Panc1 (cell line): ENCODE measurements at regions not wholly inside any gene's neighbourhood (a gene's known extent, or its start where the extent isn't known, plus 50 kb on each side); places are given as distances from the start of the nearest gene placed in this dataset.

Experiments
- ATAC-seq: fragments of 200-7000 bp; cut with Tn5 transposase; 2 replicates; pipeline ENCODE4 v1.9.1; 2020; ENCODE audit warnings: mild to moderate bottlenecking, moderate library complexity
- BruUV-seq: library from RNA; stranded (reverse); fragments of 400-500 nt; replicated peaks from 2 replicates; lab custom pipeline; 2021; lab: Mats Ljungman, UMichigan
- CTCF ChIA-PET: fragments of 300-600 bp; sonication (Branson Sonifier 250); formaldehyde crosslinking; loops from one replicate; lab custom pipeline; 2022; ENCODE audit warnings: antibody characterized with exemption; lab: Charles Lee
- POLR2A ChIA-PET: fragments of 300-600 bp; sonication (Branson Sonifier 250); formaldehyde crosslinking; loops from one replicate; lab custom pipeline; 2022; ENCODE audit warnings: antibody characterized with exemption; lab: Charles Lee
- DNase-seq: peaks from one replicate; pipeline ENCODE4 v3.0.0-alpha.2; 2010; ENCODE audit warnings: low read depth, low spot score
- H3K27ac ChIP-seq: 2 replicates; pipeline ENCODE4 v1.5.1; 2011; ENCODE audit warnings: mild to moderate bottlenecking, low read length, inconsistent platforms
- H3K27me3 ChIP-seq: fragments of 200-500 bp; sonication (Bioruptor generic); 2 replicates; pipeline ENCODE4 v1.6.0; 2014; ENCODE audit warnings: low read length, inconsistent platforms; ENCODE audit not compliant: control insufficient read depth, insufficient read depth
- H3K36me3 ChIP-seq: fragments of 200-500 bp; sonication (Bioruptor generic); 2 replicates; pipeline ENCODE4 v1.5.1; 2014; ENCODE audit warnings: inconsistent platforms, mild to moderate bottlenecking, low read length, moderate library complexity; ENCODE audit not compliant: control insufficient read depth, insufficient read depth
- H3K4me1 ChIP-seq: 2 replicates; pipeline ENCODE4 v1.5.1; 2011; ENCODE audit warnings: inconsistent platforms, mild to moderate bottlenecking, low read length, moderate library complexity; ENCODE audit not compliant: control insufficient read depth, insufficient read depth
- H3K4me3 ChIP-seq, 2 experiments: 2 replicates each; pipeline ENCODE4 v1.5.1; 2011 to 2012; ENCODE audit warnings: low read depth in 2 of 2, low read length in 2 of 2, mild to moderate bottlenecking in 2 of 2, inconsistent platforms in 1 of 2, moderate library complexity in 1 of 2
- H3K9me3 ChIP-seq: fragments of 200-500 bp; sonication (Bioruptor generic); 2 replicates; pipeline ENCODE4 v1.5.1; 2014; ENCODE audit warnings: low read depth, mild to moderate bottlenecking, inconsistent platforms, low read length, moderate library complexity; ENCODE audit not compliant: control insufficient read depth, insufficient read depth
- CTCF ChIP-seq: fragments of 450-650 bp; IDR thresholded peaks from 2 replicates; pipeline ENCODE4 v1.5.1; 2017; ENCODE audit warnings: mild to moderate bottlenecking
- POLR2AphosphoS5 ChIP-seq: IDR thresholded peaks from 2 replicates; pipeline ENCODE4 v1.6.1; 2012; ENCODE audit warnings: mild to moderate bottlenecking, low read depth, low read length, moderate library complexity
- SIN3A ChIP-seq: IDR thresholded peaks from 2 replicates; pipeline ENCODE4 v1.6.1; 2012; ENCODE audit warnings: low read depth, mild to moderate bottlenecking, low read length, moderate library complexity, borderline replicate concordance; ENCODE audit not compliant: insufficient read depth
- TCF7L2 ChIP-seq: IDR thresholded peaks from 2 replicates; pipeline ENCODE4 v1.6.1; 2011; ENCODE audit warnings: mild to moderate bottlenecking, low read depth, low read length, inconsistent platforms
- in situ Hi-C: cut with HindIII; loops from 2 replicates; pipeline ENCODE4 v1.10.0; 2016; ENCODE audit warnings: low sequenced_read_pairs, low pct_unique_long_range_greater_than_20kb
- intact Hi-C: fragments of 100-400 bp; cut with micrococcal nuclease; formaldehyde crosslinking; loops from one replicate; pipeline ENCODE4 v1.10.0; 2022; ENCODE audit not compliant: unreplicated experiment
- TF ChIP-seq, protein P1 (sequence below), 2 experiments: IDR thresholded peaks; 2 replicates each; pipeline ENCODE4 v1.6.1; 2011 to 2012; ENCODE audit warnings: low read depth in 2 of 2, control low read depth in 1 of 2, low read length in 1 of 2, mild to moderate bottlenecking in 1 of 2, moderate library complexity in 1 of 2; ENCODE audit not compliant: insufficient read depth in 1 of 2

DNA sequence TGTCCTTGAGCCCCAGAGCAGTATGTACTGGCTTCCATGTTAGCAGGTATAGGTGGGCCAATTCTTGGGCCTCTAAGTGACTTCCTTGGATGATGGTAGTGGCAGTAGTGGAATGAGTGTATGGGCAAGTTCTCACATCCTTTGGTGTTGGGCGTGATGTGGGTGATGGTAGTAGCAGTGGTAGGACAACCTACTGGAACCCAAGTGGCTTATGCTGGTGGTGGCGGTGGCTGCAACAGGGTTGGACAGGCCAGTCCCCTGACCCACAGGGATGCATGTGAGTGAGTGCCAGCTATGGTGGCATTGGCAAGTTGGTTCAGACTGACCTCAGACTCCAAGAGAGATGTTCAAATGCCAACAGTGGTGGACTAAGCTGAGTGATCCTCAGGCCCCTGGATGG, 1228.2 kb downstream of the ROBO2 start:
- H3K36me3 ChIP-seq, result no peaks in the 10 kb centered on the region
- CTCF ChIA-PET, result no interaction called here
- in situ Hi-C loops (no loop called here), intact Hi-C loops (no loop called here)
- no peak for DNase-seq
- no peaks in the 10 kb centered on the region for H3K4me1 ChIP-seq
- TF ChIP-seq SIN3A, result no peak
- TF ChIP-seq POLR2AphosphoS5, result no peak
- TF ChIP-seq CTCF, result no peak
- TF ChIP-seq, protein P1, sequence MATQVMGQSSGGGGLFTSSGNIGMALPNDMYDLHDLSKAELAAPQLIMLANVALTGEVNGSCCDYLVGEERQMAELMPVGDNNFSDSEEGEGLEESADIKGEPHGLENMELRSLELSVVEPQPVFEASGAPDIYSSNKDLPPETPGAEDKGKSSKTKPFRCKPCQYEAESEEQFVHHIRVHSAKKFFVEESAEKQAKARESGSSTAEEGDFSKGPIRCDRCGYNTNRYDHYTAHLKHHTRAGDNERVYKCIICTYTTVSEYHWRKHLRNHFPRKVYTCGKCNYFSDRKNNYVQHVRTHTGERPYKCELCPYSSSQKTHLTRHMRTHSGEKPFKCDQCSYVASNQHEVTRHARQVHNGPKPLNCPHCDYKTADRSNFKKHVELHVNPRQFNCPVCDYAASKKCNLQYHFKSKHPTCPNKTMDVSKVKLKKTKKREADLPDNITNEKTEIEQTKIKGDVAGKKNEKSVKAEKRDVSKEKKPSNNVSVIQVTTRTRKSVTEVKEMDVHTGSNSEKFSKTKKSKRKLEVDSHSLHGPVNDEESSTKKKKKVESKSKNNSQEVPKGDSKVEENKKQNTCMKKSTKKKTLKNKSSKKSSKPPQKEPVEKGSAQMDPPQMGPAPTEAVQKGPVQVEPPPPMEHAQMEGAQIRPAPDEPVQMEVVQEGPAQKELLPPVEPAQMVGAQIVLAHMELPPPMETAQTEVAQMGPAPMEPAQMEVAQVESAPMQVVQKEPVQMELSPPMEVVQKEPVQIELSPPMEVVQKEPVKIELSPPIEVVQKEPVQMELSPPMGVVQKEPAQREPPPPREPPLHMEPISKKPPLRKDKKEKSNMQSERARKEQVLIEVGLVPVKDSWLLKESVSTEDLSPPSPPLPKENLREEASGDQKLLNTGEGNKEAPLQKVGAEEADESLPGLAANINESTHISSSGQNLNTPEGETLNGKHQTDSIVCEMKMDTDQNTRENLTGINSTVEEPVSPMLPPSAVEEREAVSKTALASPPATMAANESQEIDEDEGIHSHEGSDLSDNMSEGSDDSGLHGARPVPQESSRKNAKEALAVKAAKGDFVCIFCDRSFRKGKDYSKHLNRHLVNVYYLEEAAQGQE (IDR thresholded peaks at IDR 0.05; ENCODE audit: insufficient read depth in 1 of 2, low read depth in 2 of 2, low read length in 1 of 2), result no peak
- no peak for TF ChIP-seq TCF7L2
- H3K9me3 ChIP-seq, result no peaks in the 10 kb centered on the region
- H3K27ac ChIP-seq, result no peak overlapping the region
- POLR2A ChIA-PET, result no interaction called here
- ATAC-seq, result no peak
- H3K4me3 ChIP-seq, result no peak overlapping the region
- no peaks in the 10 kb centered on the region for H3K27me3 ChIP-seq
- BruUV-seq, result no TSS peak

DNA sequence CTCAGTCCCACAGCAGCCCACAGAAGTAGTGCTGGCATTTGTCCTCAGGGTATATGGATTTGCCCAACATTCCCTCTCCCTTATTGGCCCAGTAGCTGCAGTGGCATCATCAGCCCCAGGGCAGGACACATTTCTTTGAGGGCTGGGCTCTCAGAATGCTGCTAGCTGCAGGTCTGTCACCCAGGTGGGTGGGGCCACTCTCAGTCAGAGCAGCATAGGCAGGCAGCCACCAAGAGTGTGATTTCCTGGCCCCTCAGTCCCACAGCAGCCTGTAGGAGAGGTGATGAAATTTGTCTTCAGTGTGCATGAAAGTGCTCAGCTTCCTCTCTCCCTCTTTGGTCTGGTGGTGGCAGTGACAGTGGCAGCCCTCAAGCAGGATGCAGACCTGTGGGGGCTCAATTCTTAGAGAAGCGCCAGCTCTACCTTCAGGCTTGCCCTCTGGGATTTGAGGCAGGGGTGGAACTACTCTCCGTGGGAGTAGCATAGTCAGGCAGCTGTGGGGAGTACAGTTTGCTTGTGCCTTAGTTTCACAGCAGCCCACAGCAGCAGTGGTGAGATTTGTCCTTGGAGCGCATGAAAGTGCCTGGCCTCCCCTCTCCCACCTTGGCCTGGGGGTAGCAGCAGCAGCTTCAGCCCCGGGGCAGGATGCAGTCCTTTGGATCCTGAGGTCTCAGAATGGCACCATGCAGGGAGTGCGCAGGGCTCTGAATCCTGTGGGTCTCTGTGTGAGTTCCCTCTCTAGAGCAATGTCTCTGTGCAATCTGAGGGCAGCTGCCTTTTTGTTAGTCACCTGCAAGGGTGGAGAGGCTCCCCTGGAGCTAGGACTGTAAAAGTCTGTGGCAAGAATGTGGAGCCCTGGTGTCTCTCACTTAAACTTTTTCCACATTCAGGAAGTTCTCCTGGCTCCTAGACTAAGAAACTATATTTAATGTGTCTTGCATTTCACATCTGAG, 1229.1 kb downstream of the ROBO2 start:
- no peaks in the 10 kb centered on the region for H3K4me1 ChIP-seq
- CTCF ChIA-PET, result no interaction called here
- H3K4me3 ChIP-seq, result no peak overlapping the region
- intact Hi-C loops, result no loop called here
- H3K27ac ChIP-seq, result no peak overlapping the region
- TF ChIP-seq CTCF, result no peak
- no peak for TF ChIP-seq SIN3A
- TF ChIP-seq, protein P1 (IDR thresholded peaks at IDR 0.05; ENCODE audit: insufficient read depth in 1 of 2, low read depth in 2 of 2, low read length in 1 of 2), result no peak
- TF ChIP-seq POLR2AphosphoS5, result no peak
- H3K9me3 ChIP-seq, result no peaks in the 10 kb centered on the region
- DNase-seq (no peak), ATAC-seq (no peak)
- no peaks in the 10 kb centered on the region for H3K36me3 ChIP-seq
- POLR2A ChIA-PET, result no interaction called here
- in situ Hi-C loops, result no loop called here
- BruUV-seq, result no TSS peak
- H3K27me3 ChIP-seq, result no peaks in the 10 kb centered on the region
